H1 (cell line): ENCODE measurements at regions not wholly inside any gene's neighbourhood (a gene's known extent, or its start where the extent isn't known, plus 50 kb on each side); places are given as distances from the start of the nearest gene placed in this dataset.

Source experiments
- CTCF ChIA-PET: fragments of 300-600 bp; sonication (Branson Sonifier 250); formaldehyde crosslinking; loops from one replicate; lab custom pipeline; 2021; ENCODE audit not compliant: partially characterized antibody; lab: Charles Lee
- POLR2A ChIA-PET: fragments of 300-600 bp; sonication (Branson Sonifier 250); formaldehyde crosslinking; loops from one replicate; lab custom pipeline; 2021; ENCODE audit warnings: inconsistent platforms; ENCODE audit not compliant: partially characterized antibody; lab: Charles Lee
- DNase-seq, 2 experiments: peaks; one replicate each; pipeline versions ENCODE4 v3.0.0 to v3.0.0-alpha.2; 2010 to 2022; ENCODE audit warnings: low spot score in 2 of 2, low read depth in 1 of 2, mixed read lengths in 1 of 2
- FAIRE-seq: peaks from 2 replicates; lab custom pipeline; 2011; peaks lifted over from hg19 to GRCh38; lab: Jason Lieb, UNC
- H2AFZ ChIP-seq: 2 replicates; pipeline ENCODE4 v1.8.1; 2012; ENCODE audit warnings: low read length, inconsistent platforms
- H2AK5ac ChIP-seq: 2 replicates; pipeline ENCODE4 v1.6.1; 2013; ENCODE audit warnings: low read depth, low read length
- H2BK120ac ChIP-seq: replicated peaks from 2 replicates; pipeline ENCODE3; 2013; ENCODE audit warnings: low read depth, low read length, inconsistent platforms
- H2BK12ac ChIP-seq: 2 replicates; pipeline ENCODE4 v1.6.1; 2013; ENCODE audit warnings: low read depth, low read length
- H2BK15ac ChIP-seq: 2 replicates; pipeline ENCODE4 v1.6.1; 2013; ENCODE audit warnings: low read length
- H2BK20ac ChIP-seq: 2 replicates; pipeline ENCODE4 v1.6.1; 2013; ENCODE audit warnings: low read length
- H2BK5ac ChIP-seq: 2 replicates; pipeline ENCODE4 v1.6.1; 2013; ENCODE audit warnings: low read depth, low read length
- H3K14ac ChIP-seq: 2 replicates; pipeline ENCODE4 v1.6.1; 2013; ENCODE audit warnings: inconsistent platforms; ENCODE audit not compliant: insufficient read length
- H3K18ac ChIP-seq: 2 replicates; pipeline ENCODE4 v1.6.1; 2013; ENCODE audit warnings: low read length; ENCODE audit errors: extremely low read depth
- H3K23ac ChIP-seq: 2 replicates; pipeline ENCODE4 v1.6.1; 2013; ENCODE audit warnings: inconsistent platforms; ENCODE audit not compliant: insufficient read length
- H3K23me2 ChIP-seq: 2 replicates; pipeline ENCODE4 v1.6.1; 2013; ENCODE audit warnings: low read depth, low read length
- H3K27ac ChIP-seq: 2 replicates; pipeline ENCODE4 v1.6.1; 2011; ENCODE audit warnings: low read depth, low read length, inconsistent platforms
- H3K27me3 ChIP-seq, 4 experiments: replicated peaks in 1 of 4; 1 replicate in 1 of 4; 2 replicates in 3 of 4; pipeline versions ENCODE4 v1.6.1 to v1.8.1; 2011 to 2013; ENCODE audit warnings: low read length in 3 of 4, mild to moderate bottlenecking in 3 of 4, inconsistent platforms in 2 of 4, mixed read lengths in 2 of 4, moderate library complexity in 1 of 4; ENCODE audit not compliant: control insufficient read depth in 3 of 4, insufficient read depth in 3 of 4; ENCODE audit errors: extremely low read depth in 1 of 4
- H3K36me3 ChIP-seq, 4 experiments: 2 replicates each; pipeline versions ENCODE4 v1.6.1 to v1.8.1; 2011 to 2013; ENCODE audit warnings: mild to moderate bottlenecking in 4 of 4, low read length in 3 of 4, moderate library complexity in 2 of 4, control low read depth in 1 of 4, inconsistent platforms in 1 of 4; ENCODE audit not compliant: insufficient read depth in 4 of 4, control insufficient read depth in 2 of 4
- H3K4ac ChIP-seq: replicated peaks from 2 replicates; pipeline ENCODE3; 2013; ENCODE audit warnings: low read length, low read depth, mixed read lengths, inconsistent platforms; ENCODE audit not compliant: insufficient read length
- H3K4me1 ChIP-seq, 4 experiments: replicated peaks in 1 of 4; 1 replicate in 1 of 4; 2 replicates in 3 of 4; pipeline versions ENCODE4 v1.6.1 to v1.8.1; 2011 to 2013; ENCODE audit warnings: low read length in 3 of 4, inconsistent platforms in 2 of 4, mixed read lengths in 1 of 4; ENCODE audit not compliant: insufficient read depth in 4 of 4, control insufficient read depth in 3 of 4
- H3K4me2 ChIP-seq, 2 experiments: 2 replicates each; pipeline versions ENCODE4 v1.6.1 to v1.8.1; 2011 to 2013; ENCODE audit warnings: low read depth in 2 of 2, low read length in 2 of 2, control low read depth in 1 of 2, inconsistent platforms in 1 of 2, mild to moderate bottlenecking in 1 of 2; ENCODE audit not compliant: insufficient read depth in 1 of 2
- H3K4me3 ChIP-seq, 4 experiments: fragments of 200-600, 300-600 bp in 1 of 4; sonication (generic), shearing (Covaris generic), sonication (Bioruptor Twin) in 1 of 4; 2 replicates each; pipeline versions ENCODE4 v1.5.1 to v1.8.1; 2011 to 2016; ENCODE audit warnings: low read length in 4 of 4, low read depth in 3 of 4, control low read depth in 2 of 4, inconsistent platforms in 2 of 4, mild to moderate bottlenecking in 2 of 4, mixed read lengths in 1 of 4, moderate library complexity in 1 of 4; ENCODE audit not compliant: insufficient read depth in 2 of 4; ENCODE audit errors: extremely low read depth in 1 of 4
- H3K56ac ChIP-seq: replicated peaks from 2 replicates; pipeline ENCODE3; 2013; ENCODE audit warnings: low read depth, mild to moderate bottlenecking, mixed read lengths, low read length, inconsistent platforms; ENCODE audit not compliant: insufficient read length
- H3K79me1 ChIP-seq: 2 replicates; pipeline ENCODE4 v1.6.1; 2013; ENCODE audit warnings: low read depth, low read length, control low read depth
- H3K79me2 ChIP-seq, 2 experiments: 2 replicates each; pipeline versions ENCODE4 v1.6.1 to v1.8.1; 2012 to 2013; ENCODE audit warnings: low read length in 2 of 2, mild to moderate bottlenecking in 2 of 2, inconsistent platforms in 1 of 2; ENCODE audit not compliant: insufficient read depth in 2 of 2, control insufficient read depth in 1 of 2
- H3K9ac ChIP-seq, 4 experiments: replicated peaks in 1 of 4; 1 replicate in 1 of 4; 2 replicates in 3 of 4; pipeline versions ENCODE4 v1.6.1 to v1.8.1; 2011 to 2013; ENCODE audit warnings: low read depth in 3 of 4, low read length in 3 of 4, control low read depth in 2 of 4, mild to moderate bottlenecking in 2 of 4, moderate library complexity in 2 of 4, inconsistent platforms in 1 of 4; ENCODE audit errors: extremely low read depth in 1 of 4
- H3K9me3 ChIP-seq, 2 experiments: 2 replicates each; pipeline versions ENCODE4 v1.6.1 to v1.8.1; 2012 to 2013; ENCODE audit warnings: mild to moderate bottlenecking in 2 of 2, moderate library complexity in 2 of 2, control low read depth in 1 of 2, inconsistent platforms in 1 of 2, low read depth in 1 of 2, low read length in 1 of 2, mixed read lengths in 1 of 2; ENCODE audit not compliant: insufficient read depth in 2 of 2
- H4K20me1 ChIP-seq, 2 experiments: replicated peaks in 1 of 2; 2 replicates each; pipeline versions ENCODE3 to v1.8.1; 2011 to 2013; ENCODE audit warnings: inconsistent platforms in 2 of 2, low read length in 2 of 2, mild to moderate bottlenecking in 1 of 2; ENCODE audit not compliant: insufficient read depth in 2 of 2, control insufficient read depth in 1 of 2
- H4K5ac ChIP-seq: 2 replicates; pipeline ENCODE4 v1.6.1; 2013; ENCODE audit warnings: low read length, low read depth, mixed read lengths, inconsistent platforms; ENCODE audit not compliant: insufficient read length
- H4K8ac ChIP-seq: 2 replicates; pipeline ENCODE4 v1.8.0; 2013; ENCODE audit warnings: mild to moderate bottlenecking, moderate library complexity, low read length, inconsistent platforms; ENCODE audit not compliant: insufficient read depth; ENCODE audit errors: extremely low read depth
- H4K91ac ChIP-seq: replicated peaks from 2 replicates; pipeline ENCODE3; 2013; ENCODE audit warnings: low read length, mixed read lengths, inconsistent platforms; ENCODE audit not compliant: insufficient read length
- CBX5 ChIP-seq: fragments of 300-800, 300-1000 bp; sonication (generic); IDR thresholded peaks from 2 replicates; pipeline ENCODE4 v1.7.1; 2016; ENCODE audit warnings: antibody characterized with exemption, low read length, low read depth
- GTF2F1 ChIP-seq: IDR thresholded peaks from 2 replicates; pipeline ENCODE4 v1.6.1; 2012; ENCODE audit warnings: low read depth, low read length, improper control_type of control experiment, borderline replicate concordance
- HDAC2 ChIP-seq, 2 experiments: fragments of 300-600 bp in 1 of 2; sonication (generic) in 1 of 2; IDR thresholded peaks; 2 replicates each; pipeline ENCODE4 v1.6.1; 2011 to 2012; ENCODE audit warnings: low read depth in 2 of 2, low read length in 2 of 2, mild to moderate bottlenecking in 2 of 2, moderate library complexity in 2 of 2, borderline replicate concordance in 1 of 2, inconsistent platforms in 1 of 2
- JUN ChIP-seq: IDR thresholded peaks from 2 replicates; pipeline ENCODE4 v1.6.1; 2011; ENCODE audit warnings: low read depth, mild to moderate bottlenecking, improper control_type of control experiment, low read length
- KDM5A ChIP-seq: fragments of 200-600 bp; IDR thresholded peaks from 2 replicates; pipeline ENCODE4 v1.7.1; 2012; ENCODE audit warnings: mild to moderate bottlenecking, low read length, inconsistent platforms, mixed read lengths
- POLR2AphosphoS5 ChIP-seq: IDR thresholded peaks from 2 replicates; pipeline ENCODE4 v1.6.1; 2011; ENCODE audit warnings: low read depth, low read length
- SRF ChIP-seq: IDR thresholded peaks from 2 replicates; pipeline ENCODE4 v1.6.1; 2011; ENCODE audit warnings: mild to moderate bottlenecking, low read depth, low read length, moderate library complexity
- WGBS, 2 experiments: shearing (Covaris generic) in 1 of 2; methylation state at CpG; one replicate each; pipeline versions ENCODE4 v1.1.6 to v1.1.7; 2013 to 2015; ENCODE audit warnings: low lambda C conversion rate in 2 of 2, mixed read lengths in 2 of 2, inconsistent platforms in 1 of 2, low coverage in 1 of 2, missing lambda C conversion rate in 1 of 2; ENCODE audit not compliant: insufficient replicate concordance in 2 of 2, insufficient coverage in 1 of 2, insufficient read length in 1 of 2; ENCODE audit errors: extremely low coverage in 1 of 2, missing lambda C conversion rate in 1 of 2; 5-methylcytosine and 5-hydroxymethylcytosine counted together

GRCh38 chr17:72334205-72334604 is 213.4 kb downstream of the SOX9 start:
- Histone ChIP-seq H3K23ac (no peak overlapping the region), H3K56ac (no peak overlapping the region), H3K4ac (no peak overlapping the region), H2BK15ac (no peak overlapping the region), H3K27me3 (peaks cover 0 to 2% (median 0%) of the 10 kb centered on the region in 4 experiments; a peak in 1 of 7 replicates), H2AFZ (no peak overlapping the region), H3K9me3 (no peaks in the 10 kb centered on the region), H4K20me1 (no peaks in the 10 kb centered on the region), H2BK12ac (no peak overlapping the region), H3K36me3 (no peaks in the 10 kb centered on the region), H2BK20ac (no peak overlapping the region), H4K91ac (no peak overlapping the region), H3K4me1 (peaks cover 0 to 9% (median 0%) of the 10 kb centered on the region in 4 experiments; a peak in 1 of 7 replicates), H3K79me1 (no peaks in the 10 kb centered on the region), H2BK5ac (no peak overlapping the region), H3K4me3 (no peak overlapping the region), H3K79me2 (no peaks in the 10 kb centered on the region), H3K9ac (no peak overlapping the region), H2BK120ac (no peak overlapping the region), H2AK5ac (no peak overlapping the region), H3K18ac (no peak overlapping the region), H3K27ac (no peak overlapping the region), H4K5ac (no peak overlapping the region), H3K23me2 (no peaks in the 10 kb centered on the region; the same call in 1 of the 2 replicates), H3K14ac (no peak overlapping the region), H3K4me2 (no peak overlapping the region), H4K8ac (no peak overlapping the region)
- FAIRE-seq (no peak), DNase-seq (no peak)
- TF ChIP-seq HDAC2 (IDR thresholded peaks at IDR 0.05; ENCODE audit: borderline replicate concordance in 1 of 2, low read depth in 2 of 2, low read length in 2 of 2): no peak
- TF ChIP-seq CBX5: no peak
- TF ChIP-seq JUN: no peak
- no peak for TF ChIP-seq SRF
- no peak for TF ChIP-seq KDM5A
- no peak for TF ChIP-seq GTF2F1
- TF ChIP-seq POLR2AphosphoS5: no peak
- 71% methylated on average over 3 of the region's 3 CpGs; no CpG with 5 or more reads in 1 of the 2 experiments for WGBS, 2 experiments
- CTCF ChIA-PET: interaction anchor here (0.5 kb wide), 1 partner anchor 257 kb away, joined by 4 read pairs; no protein-coding TSS in a partner anchor
- POLR2A ChIA-PET: no interaction called here
